Stimulated activated CD8-positive, alpha-beta memory T cell treated with anti-CD3 and anti-CD28 coated beads, Interleukin-7, amount 100 ng/mL, for 48 hours (primary cell): ENCODE measurements at regions not wholly inside any gene's neighbourhood (a gene's known extent, or its start where the extent isn't known, plus 50 kb on each side); places are given as distances from the start of the nearest gene placed in this dataset.
"Not testable (repeated sequence)": the region's sequence is repeated elsewhere in the genome, so short reads cannot be mapped to it uniquely, and the experiment has no call there.

Experiments
- DNase-seq, 2 donors: peaks; one replicate each; pipeline ENCODE4 v3.0.0-alpha.2; 2020; ENCODE audit warnings: low read depth in 1 of 2; ENCODE audit errors: extremely low read depth in 1 of 2

- DNase-seq = no peak
Observed at GRCh38 chr10:34058845-34059614, 724.6 kb upstream of the NRP1 start.

DNA sequence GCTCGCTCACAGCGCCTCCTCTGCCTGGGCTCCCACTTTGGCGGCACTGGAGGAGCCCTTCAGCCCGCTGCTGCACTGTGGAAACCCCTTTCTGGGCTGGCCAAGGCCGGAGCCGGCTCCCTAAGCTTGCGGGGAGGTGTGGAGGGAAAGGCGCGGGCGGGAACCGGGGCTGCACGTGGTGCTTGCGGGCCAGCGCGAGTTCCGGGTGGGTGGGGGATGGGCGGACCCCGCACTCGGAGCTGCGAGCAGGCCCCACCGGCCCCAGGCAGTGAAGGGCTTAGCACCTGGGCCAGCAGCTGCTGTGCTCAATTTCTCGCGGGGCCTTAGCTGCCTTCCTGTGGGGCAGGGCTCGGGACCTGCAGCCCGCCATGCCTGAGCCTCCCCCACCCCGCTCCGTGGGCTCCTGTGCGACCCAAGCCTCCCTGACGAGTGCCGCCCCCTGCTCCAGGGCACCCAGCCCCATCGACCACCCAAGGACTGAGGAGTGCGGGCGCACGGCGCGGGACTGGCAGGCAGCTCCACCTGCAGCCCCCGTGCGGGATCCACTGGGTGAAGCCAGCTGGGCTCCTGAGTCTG is 721.0 kb upstream of the NRP1 start:
- DNase-seq = not testable (repeated sequence)

- peak; percentile 3 to 7 for DNase-seq
Observed at GRCh38 chr10:34049887-34050286, 715.4 kb upstream of the NRP1 start.

GRCh38 chr10:34049469-34049868 is 715.0 kb upstream of the NRP1 start:
- DNase-seq = no peak

GRCh38 chr10:34047389-34047788 is 712.9 kb upstream of the NRP1 start:
- DNase-seq = no peak

DNA sequence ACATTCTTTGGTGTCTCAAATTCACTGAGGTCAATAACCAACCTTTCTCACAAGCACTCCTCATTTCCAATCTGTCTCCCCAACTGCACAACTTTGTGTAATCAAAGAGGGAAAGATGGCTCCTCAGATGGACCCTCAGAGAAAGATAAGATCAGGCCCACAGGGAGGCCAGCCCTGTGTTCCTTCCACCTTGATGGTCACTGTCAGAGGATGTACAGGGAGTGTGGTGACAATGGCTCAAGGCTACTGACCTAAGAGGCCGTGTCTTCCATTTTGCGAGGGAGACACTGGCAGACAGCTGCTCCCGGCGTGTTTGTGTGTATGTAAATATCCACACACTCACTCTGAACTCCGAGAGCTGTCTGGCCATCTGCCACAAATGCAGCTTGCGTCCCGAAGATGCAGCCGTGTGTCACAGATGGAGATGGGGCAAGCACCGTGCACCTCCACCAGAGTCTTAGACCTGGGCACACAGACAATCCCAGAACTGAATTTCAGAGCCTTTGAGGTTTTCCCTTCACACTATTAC is 712.1 kb upstream of the NRP1 start:
- DNase-seq = no peak

GRCh38 chr10:34045571-34046190 is 711.2 kb upstream of the NRP1 start:
- no peak for DNase-seq

DNA sequence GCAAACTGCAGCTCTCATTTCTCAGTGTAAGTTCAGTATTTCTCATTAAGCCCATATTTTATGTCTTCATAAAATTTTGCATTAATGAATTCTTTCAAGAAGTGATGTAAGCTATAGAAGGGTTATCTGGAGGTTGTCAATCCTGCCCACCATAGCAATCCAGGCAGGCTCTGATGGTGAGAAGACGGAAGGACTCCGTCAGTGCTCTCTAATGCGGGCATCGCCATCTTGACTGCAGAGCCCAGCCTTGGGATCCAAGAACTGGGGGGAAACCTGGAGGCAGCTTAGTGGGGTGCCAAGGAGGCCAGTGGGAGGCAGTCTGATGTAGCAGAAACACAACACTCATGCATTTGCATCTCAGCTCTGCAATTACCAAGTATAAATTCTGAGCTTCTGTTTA is 707.4 kb upstream of the NRP1 start:
- DNase-seq = no peak

DNA sequence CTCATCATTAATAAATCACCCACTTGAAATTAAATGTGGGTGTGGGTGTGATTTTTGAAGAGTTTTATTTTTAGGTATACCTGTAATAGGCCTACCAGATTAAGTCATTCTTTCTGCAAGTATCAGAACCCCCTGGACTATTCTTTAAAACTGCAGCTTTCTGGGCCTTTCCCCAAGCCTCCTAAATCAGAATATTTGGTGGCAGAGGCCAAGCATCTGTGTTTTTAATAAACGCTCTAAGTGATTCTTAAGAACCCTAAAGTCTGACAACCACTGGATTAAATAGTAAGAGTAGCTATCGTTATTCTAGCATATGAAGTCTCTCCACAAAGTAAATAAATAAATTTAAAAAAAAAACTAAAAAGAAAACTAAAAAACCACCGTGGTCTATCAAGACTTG is 703.0 kb upstream of the NRP1 start:
- DNase-seq = no peak

DNA sequence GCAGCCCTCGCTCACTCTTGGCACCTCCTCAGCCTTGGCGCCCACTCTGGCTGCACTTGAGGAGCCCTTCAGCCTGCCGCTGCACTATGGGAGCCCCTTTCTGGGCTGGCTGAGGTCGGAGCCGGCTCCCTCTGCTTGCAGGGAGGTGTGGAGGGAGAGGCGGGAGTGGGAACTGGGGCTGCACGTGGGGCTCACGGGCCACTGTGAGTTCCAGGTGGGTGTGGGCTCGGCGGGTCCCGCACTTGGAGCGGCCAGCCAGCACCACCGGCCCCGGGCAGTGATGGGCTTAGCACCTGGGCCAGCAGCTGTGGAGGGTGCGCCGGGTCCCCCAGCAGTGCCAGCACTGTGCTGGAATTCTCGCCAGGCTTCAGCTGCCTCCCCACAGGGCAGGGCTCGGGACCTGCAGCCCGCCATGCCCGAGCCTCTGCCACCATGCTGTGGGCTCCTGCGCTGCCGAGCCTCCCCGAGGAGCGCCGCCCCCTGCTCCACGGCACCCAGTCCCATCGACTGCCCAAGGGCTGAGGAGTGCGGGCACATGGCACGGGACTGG is 700.8 kb upstream of the NRP1 start:
- DNase-seq = not testable (repeated sequence)

DNA sequence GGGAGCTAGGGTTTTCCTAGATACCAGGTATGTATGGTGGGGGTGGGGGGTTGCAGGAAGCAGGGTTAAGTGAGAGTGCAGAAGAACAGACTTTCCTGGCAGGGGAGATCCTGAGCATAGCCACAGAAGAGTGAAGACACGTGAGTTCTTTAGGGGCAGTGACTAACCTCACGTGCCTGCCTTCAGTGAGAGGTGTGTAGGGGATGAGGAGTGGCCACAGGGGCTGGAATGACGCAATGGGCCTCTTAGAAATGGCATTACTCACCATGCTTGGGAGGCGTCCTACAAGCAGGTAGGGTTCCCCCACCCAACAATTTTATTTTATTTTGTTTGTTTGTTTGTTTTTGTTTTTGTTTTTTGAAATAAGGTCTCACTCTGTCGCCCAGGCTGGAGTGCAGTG is 698.6 kb upstream of the NRP1 start:
- DNase-seq = no peak

DNA sequence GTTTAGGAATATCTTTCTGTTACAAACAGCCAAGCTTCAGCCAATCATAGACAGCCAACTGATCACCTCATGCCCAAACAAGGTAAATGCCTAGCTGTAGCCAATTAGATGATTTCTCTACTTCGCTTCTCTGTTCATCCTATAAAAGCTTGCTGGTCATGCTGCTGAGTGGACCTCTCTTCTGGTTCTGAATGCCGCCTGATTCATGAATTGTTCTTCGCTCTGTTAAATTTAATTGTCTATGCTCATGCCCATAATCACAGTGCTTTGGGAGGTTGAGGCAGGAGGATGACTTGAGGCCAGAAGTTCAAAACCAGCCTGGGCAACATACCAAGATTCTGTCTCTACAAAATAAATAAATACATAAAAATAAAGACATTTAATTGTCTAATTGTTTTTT is 698.1 kb upstream of the NRP1 start:
- no peak for DNase-seq

- DNase-seq = no peak
Observed at GRCh38 chr10:34031400-34031799, 696.9 kb upstream of the NRP1 start.

DNA sequence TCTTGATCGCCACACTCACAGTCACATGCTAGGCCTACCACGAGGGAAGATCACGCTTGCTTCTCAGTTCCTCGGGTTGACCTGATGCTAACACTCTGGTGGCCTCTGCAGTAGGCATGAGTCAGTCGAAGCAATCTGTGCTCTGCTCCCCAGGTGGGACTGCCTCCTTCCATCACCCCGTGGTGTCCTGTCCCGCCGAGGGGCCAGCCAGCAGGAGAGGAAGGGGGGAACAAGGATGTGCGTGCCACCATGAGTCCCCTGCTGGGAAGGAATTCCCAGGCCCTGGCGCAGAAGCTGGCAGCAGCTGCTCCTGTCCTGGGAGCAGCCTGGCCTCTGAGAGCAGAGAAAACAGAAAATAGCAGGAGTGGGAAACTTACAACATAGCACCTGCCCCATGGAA is 695.0 kb upstream of the NRP1 start:
- no peak for DNase-seq

- no peak for DNase-seq
Observed at GRCh38 chr10:34028936-34029335, 694.5 kb upstream of the NRP1 start.

- no peak for DNase-seq
Observed at GRCh38 chr10:34024693-34025425, 690.4 kb upstream of the NRP1 start.

DNA sequence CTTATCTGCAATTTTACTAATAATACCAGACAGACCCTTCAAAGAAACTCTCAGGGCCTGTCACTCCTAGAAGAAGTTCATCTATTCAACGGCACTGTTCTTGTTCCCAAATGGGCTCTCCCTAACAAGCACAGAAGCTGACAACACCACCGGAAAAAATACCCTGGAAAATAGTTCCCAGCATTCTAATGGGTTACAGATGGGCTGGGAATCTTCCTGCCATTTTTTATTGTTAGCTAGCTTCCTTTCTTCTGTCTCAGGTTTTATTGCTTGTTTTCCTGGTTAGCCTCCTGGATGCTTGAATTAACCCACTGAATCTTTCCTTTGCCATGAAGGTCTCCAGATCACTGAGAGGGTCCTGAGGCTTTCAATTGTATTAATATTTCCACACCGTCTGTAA is 689.8 kb upstream of the NRP1 start:
- DNase-seq = no peak

DNA sequence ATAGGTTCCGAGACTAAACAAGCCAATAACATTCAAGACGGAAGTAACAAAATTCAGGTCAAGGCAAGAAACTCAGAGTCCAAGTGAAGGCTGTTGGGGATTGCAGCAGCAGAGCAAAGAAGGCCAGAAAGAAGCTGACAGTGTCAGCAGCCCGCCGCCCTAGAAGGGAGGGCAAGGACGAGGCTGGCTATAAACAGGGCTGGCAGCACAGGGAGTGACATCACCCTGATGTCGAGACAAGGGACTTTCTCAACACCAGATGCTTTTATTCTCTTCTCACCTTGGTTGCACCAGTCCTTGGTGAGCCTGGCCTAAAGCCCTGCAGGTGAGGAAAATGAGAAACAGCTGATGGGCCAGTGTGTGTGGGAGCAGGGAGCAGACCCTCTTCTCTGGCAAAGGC is 687.7 kb upstream of the NRP1 start:
- DNase-seq = no peak

DNA sequence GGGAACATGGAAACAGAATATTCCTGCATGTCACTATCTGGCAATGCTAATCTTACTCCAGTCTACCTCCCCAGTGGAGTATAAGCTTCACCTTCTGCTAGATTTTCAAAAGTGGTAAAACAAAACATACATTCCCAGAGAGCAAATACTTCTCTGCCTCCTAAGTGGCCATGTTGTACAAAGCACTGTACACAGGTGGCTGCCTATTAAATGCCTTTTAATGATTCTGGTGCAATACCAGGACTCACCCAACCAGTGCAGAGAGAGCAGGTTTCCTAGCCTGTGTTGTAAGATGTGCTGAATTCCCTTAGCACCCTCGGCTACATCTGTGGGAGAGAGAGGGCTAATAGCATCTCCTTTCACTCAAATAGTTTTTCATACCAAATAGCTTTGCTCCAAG is 684.3 kb upstream of the NRP1 start:
- DNase-seq = no peak

GRCh38 chr10:34018129-34018528 is 683.7 kb upstream of the NRP1 start:
- no peak for DNase-seq

DNA sequence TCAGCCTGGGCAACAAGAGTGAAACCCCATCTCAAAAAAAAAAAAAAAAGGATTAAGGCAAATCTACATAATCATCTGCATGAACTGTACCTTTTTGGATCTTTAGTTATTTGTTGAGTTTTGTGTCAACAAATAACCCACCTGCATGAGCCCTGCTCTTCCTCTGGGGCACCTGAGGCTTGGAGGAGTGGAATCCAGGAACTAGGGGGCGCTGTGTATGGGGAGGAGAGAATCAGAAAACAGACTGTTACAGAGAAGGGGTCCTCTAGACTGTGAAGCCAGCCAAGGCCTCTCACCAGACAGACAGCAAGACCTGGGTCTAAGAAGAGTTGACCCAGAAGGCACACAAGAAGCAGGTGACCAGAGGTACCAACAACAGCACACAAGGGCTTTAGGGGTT is 682.8 kb upstream of the NRP1 start:
- DNase-seq = no peak
